Medulla oblongata (tissue), 1 donor: ENCODE measurements at regions not wholly inside any gene's neighbourhood (a gene's known extent, or its start where the extent isn't known, plus 50 kb on each side); places are given as distances from the start of the nearest gene placed in this dataset.
"Not testable (repeated sequence)": the region's sequence is repeated elsewhere in the genome, so short reads cannot be mapped to it uniquely, and the experiment has no call there.

Source experiments
- DNase-seq: peaks from one replicate; pipeline ENCODE4 v3.0.0-alpha.2; 2015; ENCODE audit errors: extremely low spot score

DNA sequence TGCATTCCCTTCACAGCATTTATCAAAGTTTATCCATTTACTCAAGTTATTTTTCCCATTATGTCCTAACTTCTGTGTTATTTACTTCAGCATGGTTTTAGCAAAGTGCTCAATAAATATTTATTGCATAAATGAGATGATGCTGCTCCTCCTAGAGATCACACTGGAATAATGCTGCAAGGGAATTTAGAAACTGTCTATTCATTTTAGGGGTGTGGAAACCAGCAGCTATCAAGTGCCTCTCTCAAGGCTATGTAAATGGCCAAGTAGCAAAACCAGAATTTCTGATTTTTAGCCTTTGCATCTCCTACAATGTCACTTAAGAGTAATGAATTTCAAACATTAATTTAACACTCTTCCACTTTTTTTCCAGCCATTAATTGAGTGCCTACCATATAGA is 316.2 kb downstream of the COL12A1 start:
- no peak for DNase-seq

- DNase-seq = not testable (repeated sequence)
Measured at GRCh38 chr6:74888741-74889140, 317.1 kb downstream of the COL12A1 start.

DNA sequence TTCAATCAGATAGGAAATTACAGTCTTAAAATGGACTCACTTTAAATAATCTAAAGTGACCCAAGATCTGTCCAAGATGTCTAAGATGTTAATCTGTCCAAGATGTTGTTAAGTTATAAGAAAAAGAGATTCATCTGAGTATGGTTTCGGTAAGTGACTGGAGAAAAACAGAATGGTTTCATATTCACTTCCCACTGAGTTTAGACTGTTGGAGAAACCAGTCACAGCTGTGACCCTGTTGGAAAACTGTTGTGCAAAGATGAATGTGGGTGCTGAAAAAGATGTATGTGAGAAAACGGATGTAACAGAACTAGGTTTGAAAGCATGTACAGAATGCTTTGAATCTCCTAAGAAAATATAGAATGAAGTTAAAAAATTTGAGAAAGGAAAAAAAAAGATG is 325.9 kb downstream of the COL12A1 start:
- no peak for DNase-seq

GRCh38 chr6:74879234-74879633 is 326.6 kb downstream of the COL12A1 start:
- no peak for DNase-seq

DNA sequence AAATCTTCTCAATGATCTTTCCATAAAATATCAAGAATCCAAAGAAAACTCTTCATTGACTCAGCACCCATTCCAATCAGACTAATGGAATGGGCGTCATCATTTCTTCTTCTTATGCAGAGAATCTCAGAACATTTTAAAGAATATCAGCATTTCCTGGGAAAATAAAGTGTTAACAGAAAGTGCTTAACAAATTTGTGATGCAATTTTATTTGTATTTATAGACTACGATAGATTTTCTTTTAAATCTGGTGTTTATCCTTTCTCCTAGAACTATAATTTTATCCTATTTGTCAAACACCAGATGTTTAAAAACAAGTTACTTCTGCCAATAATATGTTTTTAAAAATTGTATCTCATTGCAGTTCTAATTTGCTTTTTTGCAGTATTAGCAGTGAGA is 330.7 kb downstream of the COL12A1 start:
- no peak for DNase-seq

DNA sequence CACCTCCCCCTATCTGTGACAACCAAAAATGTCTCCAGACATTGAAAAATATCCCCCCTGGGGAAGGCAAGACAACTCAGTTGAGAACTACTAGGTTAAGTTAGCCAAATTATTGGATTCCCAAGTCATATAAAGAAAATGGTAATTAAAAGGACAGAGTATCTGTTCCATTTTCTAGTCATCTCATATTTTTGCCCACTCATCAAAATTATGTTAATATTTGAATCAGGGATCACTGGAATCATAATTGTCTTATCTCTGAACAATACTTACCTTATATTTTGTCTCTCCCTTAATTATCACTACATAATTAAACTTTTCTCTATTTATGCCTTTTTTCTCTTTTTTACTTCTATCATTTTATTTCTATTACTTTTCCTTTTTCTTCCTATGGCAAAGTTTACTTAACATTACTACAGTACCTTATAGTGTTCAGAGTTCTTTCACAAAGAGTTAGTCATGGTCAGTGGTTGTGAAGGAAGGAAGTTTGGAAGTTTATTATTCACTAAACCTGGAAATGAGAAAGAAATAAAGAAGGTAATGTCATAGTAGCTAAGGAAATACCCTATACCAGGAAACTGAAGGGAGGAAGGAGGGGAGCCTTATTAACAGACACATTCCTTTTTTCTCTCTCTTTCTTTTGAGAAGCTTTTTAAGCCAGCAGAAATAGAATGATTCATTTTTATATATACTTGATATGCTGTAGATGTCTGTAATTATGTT is 332.9 kb downstream of the COL12A1 start:
- no peak for DNase-seq

- DNase-seq = no peak
Measured at GRCh38 chr6:74871757-74872156, 334.1 kb downstream of the COL12A1 start.

DNA sequence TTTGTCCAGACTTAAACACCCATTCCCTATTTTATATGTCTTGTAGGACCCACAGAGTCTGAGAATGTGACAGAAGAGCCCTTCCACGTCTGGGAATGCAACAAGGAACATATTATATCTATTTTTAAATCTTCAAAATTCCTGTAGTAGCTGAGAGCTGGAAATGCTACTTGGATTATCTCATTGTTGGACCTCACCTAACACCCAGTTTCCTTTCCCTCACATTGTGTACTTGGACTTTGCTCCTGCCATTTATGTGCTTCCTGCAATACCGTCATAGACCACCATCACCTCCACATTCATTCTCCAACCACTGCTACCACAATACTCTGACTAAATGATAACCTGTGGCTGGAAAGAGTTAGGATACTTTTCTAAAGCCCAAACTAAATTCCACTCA is 335.4 kb downstream of the COL12A1 start:
- DNase-seq = no peak

GRCh38 chr6:74867291-74867690 is 338.6 kb downstream of the COL12A1 start:
- DNase-seq = no peak

- DNase-seq = no peak
Measured at GRCh38 chr6:74863968-74864367, 341.9 kb downstream of the COL12A1 start.

GRCh38 chr6:74860456-74860855 is 345.4 kb downstream of the COL12A1 start:
- no peak for DNase-seq

DNA sequence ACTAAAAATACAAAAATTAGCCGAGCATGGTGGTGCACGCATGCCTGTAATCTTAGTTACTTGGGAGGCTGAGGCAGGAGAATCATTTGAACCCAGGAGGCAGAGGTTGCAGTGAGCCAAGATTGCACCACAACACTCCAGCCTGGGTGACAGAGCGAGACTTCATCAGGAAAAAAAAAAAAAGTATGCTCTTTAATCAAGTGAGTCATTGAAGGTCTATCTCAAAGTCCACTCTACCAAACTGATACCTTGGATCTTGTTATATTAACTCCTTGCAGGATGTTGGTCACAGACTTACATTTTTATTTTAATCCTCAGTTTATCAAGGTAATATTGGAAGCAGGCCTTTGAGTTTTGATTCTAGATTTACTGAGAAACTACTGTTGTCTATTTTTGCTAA is 348.7 kb downstream of the COL12A1 start:
- DNase-seq = no peak

- no peak for DNase-seq
Measured at GRCh38 chr6:74853991-74854390, 351.9 kb downstream of the COL12A1 start.

DNA sequence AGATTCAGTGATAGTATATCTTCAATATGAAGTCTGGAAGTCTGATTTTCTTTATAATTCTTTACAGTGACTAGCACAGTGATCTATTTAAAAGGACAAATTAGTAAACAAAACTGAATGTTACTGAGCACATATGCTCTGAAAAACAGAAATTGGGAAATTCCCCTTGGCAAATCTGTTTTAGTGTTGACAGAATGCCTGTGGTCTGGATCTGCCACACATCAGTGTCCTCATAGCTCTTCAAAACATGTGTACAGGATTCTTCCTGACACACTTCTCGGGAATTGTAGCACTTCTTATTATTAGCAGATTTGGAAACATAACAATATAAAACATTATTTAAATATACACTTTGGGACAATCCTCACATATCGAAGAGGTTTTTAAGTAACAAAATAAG is 354.3 kb downstream of the COL12A1 start:
- DNase-seq = no peak

GRCh38 chr6:74840953-74841352 is 364.9 kb downstream of the COL12A1 start:
- no peak for DNase-seq

DNA sequence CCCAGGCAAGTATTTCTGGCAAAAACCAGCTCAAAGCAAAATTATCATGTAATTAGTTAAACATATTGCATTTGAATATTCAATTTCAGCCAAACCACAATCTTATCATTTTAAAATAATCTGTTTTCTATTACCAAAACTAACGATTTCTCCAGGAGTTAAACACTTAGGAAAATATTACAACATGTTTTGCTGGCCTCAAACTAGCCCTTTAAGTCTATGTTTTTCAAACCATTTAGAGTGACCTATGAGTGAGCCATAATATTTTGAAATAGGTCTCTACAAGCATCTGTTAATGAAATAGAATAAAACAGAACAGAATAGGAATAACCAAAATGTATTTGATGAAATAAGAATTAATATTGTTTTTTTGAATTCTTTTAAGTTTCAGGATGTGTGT is 370.9 kb downstream of the COL12A1 start:
- no peak for DNase-seq

DNA sequence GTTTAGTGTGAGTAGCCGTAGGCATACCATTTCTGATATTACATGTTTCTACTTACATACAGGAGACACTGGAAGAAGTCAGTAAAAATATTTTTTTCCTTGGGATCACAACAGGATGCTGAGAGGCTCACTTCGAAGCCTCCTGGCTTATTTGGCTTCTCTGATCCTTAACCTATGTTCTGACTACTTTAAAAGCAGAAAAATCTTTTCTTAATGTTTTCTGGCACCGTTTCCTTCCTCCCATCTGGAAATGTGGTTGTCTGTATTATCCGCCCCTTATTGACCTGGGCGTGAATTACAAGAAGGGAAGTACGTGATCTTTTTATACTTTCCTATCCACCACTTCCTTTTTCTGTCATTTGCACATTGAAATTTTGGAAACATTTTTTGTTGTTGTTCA is 379.6 kb downstream of the COL12A1 start:
- DNase-seq = no peak

DNA sequence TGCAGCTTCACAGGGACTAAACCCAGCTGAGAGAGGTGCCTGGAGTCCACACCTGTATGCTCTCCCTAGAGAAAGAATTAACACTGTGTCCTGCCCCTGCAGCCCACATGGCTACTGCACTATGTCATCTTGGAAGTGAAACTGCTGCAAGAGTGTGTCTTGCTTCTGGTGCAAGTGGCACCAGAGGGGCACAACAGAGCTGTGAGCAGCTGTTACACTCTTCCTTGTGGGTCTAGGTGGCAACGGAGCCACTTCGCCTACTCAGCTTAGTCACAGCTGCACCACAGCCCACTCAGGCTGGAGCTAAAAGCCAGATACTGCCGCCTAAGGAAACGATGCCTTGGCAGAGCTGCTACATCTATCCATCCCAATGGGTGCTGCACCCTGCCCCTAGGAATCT is 391.4 kb downstream of the COL12A1 start:
- DNase-seq = no peak

- DNase-seq = no peak
Measured at GRCh38 chr6:74807674-74808073, 398.2 kb downstream of the COL12A1 start.

DNA sequence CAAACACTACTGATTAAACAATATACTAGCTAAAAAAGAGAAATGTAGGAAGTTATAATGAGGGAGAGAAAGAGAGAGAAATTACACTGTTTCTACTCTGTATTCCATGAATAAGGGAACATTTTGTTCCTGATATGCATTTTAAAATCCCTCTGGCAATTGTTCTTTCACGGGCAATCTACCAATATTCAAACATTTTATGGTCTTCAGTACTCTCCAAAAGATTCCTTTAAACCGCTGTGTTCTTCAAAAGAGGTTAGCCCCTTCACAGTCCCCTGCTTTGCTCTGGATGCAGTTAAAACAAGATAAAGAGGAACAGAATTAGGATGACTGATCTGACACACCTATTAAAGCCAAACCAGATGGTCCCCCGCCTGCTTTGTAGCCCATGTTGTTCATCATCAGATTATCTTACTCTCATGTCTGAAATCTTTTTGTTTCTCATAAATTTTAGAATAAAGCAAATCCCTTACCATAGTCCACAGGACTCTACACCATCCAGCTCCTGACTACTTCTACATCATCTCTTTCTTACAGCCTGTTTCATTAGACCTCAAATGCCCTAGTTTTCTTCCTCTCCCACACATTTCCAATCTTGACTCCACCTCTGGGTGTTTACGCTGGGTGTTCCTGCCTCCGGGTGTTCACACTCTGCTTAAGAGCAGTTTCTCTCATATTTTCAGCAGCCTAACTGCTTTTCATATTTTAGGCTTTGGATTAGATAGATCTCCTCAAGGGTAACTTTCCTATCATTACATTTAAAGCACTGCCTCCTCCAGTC is 399.7 kb downstream of the COL12A1 start:
- no peak for DNase-seq

DNA sequence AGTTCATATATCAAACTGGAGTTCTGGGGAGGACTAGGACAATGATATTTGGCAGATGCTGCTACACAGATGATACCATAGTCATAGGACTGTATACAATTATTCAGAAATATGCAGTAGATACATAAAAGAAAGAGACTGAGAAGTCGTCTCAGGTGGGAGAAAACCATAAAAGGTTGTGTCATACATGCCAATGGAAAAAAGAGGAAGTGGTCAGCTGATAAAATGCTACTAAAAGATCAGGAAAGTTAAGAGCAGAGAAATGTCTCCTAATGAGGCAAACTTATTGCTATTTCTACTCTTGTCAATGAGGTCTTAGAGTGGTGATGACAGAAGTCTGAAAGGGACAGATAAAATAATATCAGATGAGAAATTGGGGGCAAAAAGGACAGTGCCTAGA is 407.6 kb downstream of the COL12A1 start:
- DNase-seq = no peak

GRCh38 chr6:74785236-74785635 is 420.6 kb downstream of the COL12A1 start:
- no peak for DNase-seq

- DNase-seq = no peak
Measured at GRCh38 chr6:74782346-74782745, 423.5 kb downstream of the COL12A1 start.
